ENCODE measurements at regions not wholly inside any gene's neighbourhood (a gene's known extent, or its start where the extent isn't known, plus 50 kb on each side); places are given as distances from the start of the nearest gene placed in this dataset.
A peak's percentile ranks its signal among the peaks of the same experiment; 100 is the strongest.
"Not testable (repeated sequence)": the region's sequence is repeated elsewhere in the genome, so short reads cannot be mapped to it uniquely, and the experiment has no call there.

DNA sequence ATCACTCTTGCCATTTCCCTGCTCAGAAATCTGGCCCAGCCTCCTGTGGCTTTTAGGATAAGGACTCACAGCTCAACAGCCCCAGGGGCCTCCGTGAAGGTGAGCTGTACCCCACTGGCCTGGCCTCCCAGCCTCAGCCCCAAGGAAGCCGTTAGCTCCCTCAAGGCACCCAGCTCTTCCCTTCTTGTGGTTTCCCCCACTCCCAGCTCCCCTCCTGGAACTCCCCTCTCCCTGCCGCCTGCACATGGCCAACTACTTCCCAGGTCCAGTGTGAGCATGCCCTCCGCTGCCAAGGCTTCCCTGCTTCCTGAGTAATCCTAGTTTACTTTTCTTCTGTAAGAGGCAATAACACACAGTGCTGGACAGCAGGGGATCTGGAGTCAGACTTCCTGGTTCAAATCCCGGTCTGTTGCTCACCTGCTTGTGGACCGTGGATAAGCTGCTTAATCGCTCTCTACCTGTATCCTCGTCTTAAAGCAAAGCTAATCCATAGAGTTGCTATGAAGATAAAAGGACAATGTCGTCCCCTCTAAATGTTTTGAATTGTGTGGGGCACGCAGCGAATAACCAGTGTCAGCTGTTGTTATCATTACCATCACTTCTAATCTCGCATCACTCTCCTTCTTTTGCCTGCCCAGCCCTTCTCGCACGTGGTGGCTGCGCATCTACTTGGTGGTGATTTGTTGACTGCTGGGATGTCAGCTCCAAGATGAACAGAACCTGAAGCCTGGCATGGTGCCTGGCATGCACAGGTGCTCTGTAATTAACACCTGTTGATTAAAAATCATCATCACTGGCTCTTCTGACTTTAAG lies 86.6 kb downstream of the C5orf15 start:
- FAIRE-seq, result no peak

DNA sequence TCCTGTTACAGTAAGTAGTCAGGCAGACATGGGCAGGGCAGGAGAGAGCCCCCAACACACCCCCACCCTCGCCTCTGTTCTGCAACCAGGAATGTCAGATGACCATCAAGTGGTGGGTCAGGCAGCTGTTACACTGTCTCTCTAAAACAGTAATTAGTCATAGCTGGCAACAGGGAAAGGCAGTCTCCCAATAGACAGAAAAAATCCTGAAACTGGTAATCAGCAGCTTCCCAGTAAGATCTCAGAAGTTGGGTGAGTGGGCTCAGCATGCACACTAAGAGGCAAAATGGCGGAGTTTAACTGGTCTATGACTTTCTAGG lies 90.2 kb downstream of the C5orf15 start:
- no peak for FAIRE-seq

DNA sequence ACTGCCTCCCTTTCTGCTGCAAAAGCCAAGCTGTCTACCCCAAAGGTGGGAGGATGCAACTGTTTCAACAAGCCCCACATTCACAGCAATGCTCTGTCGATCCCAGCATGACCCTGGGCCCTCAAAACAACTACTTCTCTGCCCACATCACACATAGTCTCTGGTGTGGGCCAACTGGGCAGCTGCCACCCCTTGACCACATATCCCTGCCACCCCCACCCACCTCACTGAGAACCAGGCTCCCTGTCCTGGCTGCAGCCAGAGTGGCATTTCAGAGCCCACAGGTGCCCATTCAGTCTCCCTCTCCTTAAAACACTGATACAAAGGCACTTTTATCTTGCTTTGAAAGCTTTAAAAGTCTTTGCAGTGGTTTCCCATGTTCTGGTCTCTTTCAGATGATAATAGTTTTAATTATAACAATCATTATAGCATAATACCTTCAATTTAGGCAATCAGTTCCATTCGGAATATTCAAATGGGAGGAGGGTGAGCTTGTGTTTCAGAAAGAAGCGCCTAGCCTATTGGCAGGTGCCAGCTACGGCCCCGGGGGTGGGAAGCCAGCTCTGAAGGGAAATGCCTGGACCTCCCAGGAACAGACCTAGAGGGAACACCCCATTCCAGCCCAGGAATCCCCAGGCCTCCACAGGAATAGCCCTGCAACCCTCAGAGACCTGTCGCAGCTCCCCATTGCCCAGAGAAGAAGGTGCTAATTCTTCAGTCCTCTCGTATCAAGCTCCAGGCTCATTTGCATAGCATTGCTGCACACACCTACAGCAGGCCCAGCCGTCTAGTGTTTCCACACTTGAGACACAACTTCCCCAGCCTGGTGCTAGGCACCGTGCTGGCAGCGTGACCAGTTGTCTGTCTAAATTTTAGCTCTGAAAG lies 90.8 kb downstream of the C5orf15 start:
- FAIRE-seq, result no peak

DNA sequence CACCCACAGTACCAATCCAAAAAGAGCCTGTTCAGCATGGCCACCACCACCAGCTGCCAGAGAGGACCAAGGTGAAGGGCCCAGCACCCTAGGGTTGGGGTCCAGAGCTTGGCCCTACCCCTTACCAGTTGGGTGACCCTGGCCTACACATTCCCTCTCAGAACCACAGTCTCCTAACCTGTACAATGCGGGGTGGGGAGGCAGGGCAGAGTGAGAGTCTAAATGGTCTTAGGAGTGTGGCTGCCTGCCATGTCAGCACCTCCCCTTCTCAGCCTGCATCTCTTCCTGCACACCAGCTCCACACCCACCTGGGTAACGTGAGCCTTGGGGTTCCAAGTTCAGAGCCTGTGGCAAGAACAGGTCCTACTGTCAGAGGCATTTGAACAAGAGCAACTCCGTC lies 92.2 kb downstream of the C5orf15 start:
- no peak for FAIRE-seq

DNA sequence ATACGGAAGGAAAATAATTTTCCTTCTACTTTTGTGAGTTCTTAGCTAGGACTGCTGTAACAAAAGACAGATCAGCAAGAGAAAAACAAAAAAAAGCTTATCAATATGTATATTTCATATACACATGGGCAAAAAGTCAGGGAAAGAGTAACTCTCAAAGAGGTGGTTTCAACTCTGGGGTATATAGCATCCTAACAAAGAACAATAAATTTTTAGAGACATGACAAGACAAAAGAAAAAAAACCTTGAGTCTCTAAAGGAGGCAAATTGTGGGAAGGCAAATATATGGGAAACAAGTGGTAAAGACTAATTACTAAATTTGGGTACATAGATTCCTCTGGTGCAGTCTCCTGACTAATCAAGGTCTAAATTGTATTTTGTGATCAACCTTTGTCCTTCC lies 93.2 kb downstream of the C5orf15 start:
- FAIRE-seq, result no peak

DNA sequence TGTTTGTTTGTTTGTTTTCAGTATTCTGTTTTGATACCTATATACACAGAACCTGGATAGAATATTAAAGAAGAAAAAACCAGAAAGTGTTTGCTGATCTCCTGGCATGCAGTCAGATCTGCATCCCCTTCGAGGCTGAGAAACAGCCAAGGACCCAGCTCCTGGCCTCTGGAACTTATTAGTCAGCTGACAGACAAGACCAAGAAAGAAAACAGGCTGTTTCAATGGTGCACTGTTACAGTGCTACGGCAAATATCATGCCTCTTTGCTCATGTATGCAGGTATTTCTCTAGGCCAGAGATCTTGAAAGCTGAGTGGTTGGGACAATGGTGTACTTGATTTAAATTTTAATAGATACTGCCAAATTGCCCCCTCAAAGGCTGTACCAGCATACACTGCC lies 95.0 kb downstream of the C5orf15 start:
- no peak for FAIRE-seq

DNA sequence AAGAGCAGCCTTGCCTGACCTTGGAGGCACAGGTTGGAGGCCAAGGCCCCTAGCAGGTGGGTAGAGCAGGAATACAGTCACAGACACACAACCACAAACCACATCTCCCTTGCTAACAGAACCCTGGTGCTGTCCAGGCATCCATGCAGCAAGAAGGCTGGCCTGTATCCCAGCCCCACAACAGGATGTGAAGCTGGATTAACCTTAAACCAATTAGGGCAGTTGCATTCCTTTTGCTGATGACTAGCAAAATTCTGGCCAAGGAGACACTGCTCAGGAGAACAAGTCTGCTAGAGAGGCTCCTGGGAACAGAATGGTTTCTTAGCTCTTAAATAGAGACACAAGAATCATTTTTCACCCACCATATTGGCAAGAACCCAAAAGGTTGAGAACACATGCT lies 97.8 kb downstream of the C5orf15 start:
- no peak for FAIRE-seq

DNA sequence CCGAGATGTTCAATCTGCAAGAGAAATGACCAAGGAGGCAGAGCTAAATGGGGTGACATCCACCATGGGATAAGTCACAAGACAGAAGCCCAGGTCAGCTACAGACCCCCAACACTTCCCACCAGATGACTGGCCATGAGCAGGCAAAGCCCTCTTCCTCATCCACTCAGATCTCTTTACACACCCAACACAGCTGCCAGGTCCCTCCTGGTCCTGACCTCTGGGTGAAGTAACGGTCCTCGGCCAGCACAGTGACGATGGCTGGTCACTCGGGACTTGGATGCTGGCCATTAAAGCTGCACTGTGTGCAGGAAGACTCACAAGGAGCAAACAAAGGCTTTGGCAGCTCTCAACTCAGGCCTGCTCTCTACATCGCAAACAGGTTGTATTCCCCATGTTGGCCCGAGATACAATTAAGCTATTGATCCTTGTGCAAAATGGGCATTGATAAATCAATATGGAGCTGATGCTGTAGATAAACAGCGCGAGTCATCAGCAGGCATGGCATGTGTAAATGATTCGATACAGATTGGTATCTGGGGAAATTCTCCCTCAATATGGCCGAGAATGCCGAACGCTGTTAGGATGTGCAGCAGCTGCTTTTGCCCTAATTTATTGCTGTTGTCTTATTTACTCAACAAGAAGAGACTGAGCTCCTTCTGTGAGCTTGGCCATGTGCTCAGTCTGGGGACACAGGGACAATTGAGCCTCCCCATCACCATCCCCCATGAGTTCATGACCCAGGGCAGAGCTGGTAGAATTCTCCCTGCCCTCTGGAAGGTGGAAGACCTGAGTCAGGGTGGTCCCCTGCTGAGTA lies 98.7 kb downstream of the C5orf15 start:
- FAIRE-seq, result no peak

DNA sequence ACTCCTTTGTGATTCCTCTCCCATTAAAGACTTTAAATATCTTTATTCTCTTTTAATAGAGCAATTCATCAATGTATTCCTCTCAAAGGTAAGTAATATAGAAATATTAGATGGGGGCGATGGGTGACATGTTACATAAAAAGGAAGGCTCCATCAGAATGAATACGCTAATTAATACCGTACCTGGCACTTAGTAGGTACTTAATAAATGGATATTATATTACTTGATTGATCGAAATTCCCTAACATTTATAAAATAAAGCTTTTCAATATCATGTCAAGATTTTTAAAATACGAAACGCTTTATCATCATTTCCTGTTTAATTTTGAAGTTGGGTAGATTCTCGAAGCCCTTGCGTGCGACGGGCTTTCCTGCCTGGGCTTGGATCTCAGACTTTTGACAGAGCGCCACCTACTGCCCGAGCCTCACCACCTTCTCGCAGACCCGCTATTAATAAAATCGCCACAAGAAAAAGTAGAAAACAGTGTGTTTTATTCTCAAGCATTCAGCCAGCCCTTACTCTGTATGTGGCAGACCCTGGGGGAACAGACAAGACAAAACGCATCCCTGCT lies 99.4 kb downstream of the C5orf15 start:
- FAIRE-seq, result peak; percentile 89

DNA sequence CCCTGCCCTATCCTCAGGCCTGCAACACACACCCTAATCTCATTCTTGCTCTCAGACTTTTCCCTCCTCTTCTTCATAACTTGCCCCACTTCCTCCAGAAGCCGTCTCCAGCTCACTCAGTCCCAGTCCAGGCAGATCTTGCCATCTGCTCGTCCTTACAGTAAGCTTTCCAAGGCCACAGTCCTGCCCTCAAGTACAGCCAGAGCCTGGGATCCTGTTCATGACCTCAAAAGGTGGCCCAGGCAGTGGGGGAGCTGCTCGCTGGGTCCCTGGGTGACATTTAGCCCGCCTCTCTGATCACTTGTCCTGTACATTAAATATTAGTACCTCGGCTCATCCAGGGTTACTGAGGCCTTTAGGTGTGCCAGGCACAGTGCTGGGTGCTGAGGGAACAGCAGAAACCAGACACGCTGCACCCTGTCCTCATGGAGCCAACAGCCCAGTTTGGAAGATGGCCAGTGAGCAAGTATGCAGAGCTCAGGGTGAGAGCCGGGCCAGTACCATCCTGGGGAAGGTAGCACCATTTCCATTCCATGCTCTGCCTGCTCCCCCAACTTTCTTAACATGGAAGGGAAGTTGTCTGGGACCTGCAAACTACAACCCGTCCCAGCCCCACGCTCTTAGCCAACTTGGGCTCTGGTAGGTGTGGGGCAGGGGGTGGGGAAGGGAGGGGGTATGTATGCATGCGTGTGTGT lies 100.4 kb downstream of the C5orf15 start:
- FAIRE-seq, result no peak

DNA sequence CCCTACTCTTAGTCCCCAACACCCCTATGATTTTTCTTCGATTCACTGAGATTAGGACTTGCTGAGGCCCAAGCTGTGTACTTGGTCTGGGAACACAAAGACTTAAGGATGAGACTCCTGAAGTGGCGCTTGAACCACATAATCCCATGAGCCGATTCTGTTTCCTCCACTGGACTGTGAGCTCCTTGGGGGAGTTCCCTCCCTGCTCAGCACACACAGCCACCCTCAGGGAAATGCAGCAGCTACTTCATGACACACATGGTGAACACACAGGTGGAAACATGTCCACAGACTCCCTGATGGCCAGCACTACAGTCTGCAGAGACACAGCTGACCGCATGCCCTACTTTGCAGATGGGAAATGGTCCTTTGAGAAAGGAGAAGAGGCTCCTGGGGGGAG lies 101.1 kb downstream of the C5orf15 start:
- FAIRE-seq, result no peak

DNA sequence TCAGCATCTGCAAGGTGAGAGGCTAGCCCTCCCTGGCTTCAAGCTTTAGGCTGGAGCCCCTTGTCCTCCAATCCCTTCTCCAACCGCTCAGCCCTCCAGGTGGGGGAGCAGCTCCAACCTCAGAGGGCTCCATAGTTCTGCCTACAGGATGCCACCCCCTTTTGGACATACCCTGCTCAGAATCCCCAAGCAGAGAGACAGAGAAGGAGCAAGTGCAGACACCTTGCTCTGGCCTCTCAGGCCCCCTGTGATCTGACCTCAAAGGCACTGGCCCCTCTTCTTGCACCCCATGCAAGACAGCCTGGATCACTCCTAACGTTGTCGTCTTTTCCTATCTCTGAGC lies 101.6 kb downstream of the C5orf15 start:
- no peak for FAIRE-seq

DNA sequence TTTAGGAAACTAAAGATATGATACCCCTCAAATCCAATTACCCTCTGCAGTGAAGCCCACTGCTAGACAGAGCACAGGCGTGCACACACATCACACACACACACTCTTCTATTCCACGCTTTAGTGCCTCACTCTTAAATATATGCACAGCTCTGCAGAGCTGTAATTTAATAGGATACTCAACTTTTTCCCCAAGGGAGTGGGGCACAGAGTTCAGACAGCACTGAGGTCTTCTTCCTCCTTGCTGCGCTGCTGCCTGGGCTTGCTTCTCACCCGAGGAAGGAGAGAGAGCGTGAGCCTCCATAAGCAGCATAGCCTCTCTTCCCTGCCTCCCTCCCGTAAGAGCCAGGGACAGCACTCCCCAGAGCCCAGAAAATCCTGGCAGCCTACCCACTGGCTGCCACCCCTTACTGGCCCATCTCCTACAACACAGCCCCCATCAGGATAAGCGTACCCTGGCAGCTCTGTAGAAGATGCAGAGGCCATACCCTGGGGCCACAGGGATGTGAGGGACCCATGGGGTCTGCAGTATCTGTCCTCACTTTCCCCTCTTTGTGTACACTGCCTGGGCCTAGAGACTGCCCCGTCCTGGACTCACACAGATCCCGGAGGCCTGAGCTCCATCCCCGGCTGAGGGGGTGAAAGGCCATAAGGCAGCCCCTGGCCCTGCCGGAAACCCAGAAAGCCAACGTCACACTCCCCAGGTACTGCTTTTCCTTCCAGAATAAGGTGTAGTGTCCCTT lies 102.1 kb downstream of the C5orf15 start:
- no peak for FAIRE-seq

DNA sequence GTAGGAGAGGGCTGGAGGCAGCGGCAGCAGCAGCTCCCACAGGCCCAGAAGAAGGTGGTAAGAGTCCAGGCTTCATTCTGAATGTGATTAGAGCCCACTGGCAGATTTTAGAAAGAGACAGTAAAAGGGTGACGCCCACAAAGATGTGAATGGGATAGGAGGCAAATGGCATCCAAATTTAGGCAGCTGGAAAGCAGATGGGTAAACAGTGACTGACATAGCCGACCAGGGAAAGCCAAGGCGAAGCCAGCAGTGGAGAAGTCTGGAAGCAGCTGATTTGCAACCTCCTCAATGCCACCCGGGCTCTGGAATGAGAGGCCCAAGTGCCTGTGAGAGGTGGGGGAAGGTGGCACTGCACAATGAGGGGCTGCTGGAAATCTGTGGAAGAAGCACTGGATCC lies 103.3 kb downstream of the C5orf15 start:
- FAIRE-seq, result no peak

DNA sequence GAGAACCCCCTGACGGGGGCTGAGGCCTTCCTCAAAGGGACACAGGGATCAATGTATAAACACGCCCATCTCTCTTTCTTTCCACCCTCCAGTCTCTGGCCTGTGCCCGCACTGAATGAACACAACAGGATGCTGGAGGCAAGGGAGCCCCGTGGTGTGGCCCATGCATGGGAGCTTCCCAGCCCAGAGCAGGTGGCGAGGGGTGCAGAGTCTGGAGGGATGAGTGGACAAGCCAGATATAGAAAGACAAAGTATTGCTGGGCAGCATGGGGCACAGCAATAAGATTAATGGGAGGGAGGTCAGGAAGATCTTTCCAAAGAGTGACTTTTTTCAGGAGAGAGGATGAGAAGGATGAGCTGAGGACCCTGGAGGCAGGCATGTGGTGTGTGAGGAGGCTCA lies 103.7 kb downstream of the C5orf15 start:
- no peak for FAIRE-seq

DNA sequence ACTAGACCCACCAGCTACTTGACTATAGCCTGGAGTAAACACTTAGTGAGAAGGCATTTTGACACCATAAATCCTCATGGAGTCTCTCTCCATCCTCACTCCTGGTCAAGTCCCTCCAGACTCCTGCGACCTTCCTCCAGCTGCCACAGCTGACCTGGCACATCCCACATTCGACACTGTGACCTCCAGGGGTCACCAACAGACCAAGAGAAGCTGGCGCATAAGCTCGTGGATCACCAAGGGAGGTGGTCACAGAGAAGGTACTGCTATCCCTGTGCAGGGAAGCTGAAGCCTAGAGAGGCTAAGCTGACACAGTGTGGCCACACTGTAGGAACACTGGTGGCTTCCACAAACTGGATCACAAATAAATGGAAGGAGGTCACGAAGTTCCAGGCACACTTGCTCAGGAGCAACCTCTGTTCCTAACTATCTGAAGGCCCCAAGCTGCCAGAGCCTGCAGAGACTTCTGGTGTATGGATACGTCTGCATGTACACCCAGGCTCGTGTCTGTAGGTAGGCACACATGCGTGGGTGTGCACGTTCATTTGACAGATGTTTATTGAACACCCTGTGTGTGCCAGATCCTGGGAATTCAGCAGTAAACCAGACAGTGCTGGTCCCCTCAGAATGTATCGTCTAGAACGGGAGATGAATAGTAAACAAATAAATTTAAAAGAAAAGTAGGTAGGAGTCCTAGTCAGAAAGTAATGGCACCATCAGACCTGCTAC lies 104.4 kb downstream of the C5orf15 start:
- FAIRE-seq, result no peak

DNA sequence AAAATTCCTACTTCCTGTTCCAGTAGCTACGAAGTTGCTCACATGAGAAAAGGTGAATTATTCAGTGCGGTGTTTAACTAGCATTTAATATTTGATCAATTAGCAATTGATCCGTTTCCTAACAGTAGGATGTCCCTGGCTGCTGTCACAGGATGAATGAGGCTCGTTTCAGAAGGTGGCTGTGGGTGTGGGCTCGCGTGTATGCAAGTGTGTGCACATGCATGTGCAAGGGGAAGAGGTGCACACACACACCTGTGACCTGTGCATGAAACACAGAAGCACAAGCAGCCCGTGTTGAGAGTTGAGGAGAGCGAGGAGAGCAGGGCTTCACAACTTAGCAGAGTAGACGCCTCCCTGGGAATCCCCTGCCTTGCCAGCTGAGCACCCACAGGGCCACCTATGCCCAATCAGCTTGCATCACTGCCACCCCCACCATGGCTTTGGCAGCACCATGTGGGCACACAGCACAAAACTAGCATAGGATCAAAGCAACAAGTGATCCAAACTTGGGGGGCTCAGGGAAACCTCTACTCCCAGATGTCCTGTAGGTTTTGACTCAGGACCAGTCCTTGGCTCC lies 107.2 kb downstream of the C5orf15 start:
- FAIRE-seq, result no peak

DNA sequence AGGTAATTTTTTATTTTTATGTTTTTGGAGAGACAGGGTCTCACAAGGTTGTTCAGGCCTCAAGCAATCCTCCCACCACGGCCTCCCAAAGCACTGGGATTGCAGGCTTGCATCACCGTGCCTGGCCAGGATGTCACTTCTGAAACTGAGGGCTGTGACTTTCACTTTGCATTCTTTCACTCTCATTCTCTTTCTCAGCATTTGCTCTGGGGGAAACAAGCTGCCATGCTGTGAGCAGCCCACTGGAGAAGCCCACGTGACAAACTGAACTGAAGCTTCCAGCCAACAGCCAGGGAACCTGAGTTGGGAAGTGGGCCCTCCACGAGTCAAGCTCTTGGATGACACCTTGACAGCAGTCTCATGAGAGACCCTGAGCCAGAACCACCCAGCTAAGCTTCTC lies 109.4 kb downstream of the C5orf15 start:
- FAIRE-seq, result no peak

DNA sequence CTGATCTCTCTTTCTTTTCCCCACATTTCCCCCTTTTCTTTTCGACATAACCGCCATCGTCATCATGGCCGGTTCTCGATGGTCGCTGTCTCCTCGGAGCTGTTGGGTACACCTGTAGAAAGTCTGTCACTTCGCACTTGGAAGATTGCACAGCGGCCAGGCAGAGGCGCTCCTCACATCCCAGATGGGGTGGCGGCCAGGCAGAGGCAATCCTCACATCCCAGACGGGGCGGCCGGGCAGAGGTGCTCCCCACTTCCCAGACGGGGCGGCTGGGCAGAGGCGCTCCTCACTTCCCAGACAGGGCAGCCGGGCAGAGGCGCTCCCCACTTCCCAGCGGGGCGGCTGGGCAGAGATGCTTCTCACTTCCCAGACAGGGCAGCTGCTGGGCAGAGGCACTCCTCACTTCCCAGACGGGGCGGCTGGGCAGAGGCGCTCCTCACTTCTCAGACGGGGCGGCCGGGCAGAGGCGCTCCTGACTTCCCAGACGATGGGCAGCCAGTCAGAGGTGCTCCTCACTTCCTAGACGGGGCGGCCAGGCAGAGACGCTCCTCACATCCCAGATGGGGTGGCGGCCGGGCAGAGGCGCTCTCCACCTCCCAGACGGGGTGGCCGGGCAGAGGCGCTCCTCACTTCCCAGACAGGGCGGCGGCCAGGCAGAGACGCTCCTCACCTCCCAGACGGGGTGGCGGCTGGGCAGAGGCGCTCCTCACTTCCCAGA lies 110.7 kb downstream of the C5orf15 start:
- FAIRE-seq, result not testable (repeated sequence)

DNA sequence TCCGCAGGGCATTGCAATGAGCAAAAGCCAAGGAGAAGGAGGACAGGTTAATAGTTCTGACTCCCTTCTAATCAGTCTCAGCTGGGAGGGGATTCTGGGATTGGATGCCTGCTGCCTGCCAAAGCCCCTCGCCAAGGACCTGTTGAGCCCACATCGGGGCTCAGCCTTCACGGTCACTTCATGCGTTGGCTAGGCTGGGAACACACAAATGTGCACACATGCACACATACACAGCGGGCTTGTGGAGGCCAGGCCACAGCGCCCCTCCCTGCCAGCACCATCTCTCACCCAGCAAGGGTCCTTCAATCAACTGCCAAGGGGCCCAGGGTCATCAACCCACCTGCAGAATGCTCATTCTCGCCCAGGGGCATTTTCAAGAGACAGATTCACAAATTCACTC lies 113.9 kb downstream of the C5orf15 start:
- FAIRE-seq, result no peak

All from TTC549 (cell line).